Fibroblast of mammary gland (primary cell): ENCODE measurements at regions not wholly inside any gene's neighbourhood (a gene's known extent, or its start where the extent isn't known, plus 50 kb on each side); places are given as distances from the start of the nearest gene placed in this dataset.
"Not testable (repeated sequence)": the region's sequence is repeated elsewhere in the genome, so short reads cannot be mapped to it uniquely, and the experiment has no call there.

ENCODE experiments used
- DNase-seq: peaks from one replicate; pipeline ENCODE4 v3.0.0-alpha.2; 2010; ENCODE audit warnings: low read depth
- H3K4me3 ChIP-seq: 2 replicates; pipeline ENCODE4 v1.5.1; 2011; ENCODE audit warnings: low read depth, mild to moderate bottlenecking, low read length, moderate library complexity; ENCODE audit not compliant: control insufficient read depth
- CTCF ChIP-seq: conservative IDR thresholded peaks from 2 replicates; pipeline ENCODE4 v1.5.1; 2011; ENCODE audit warnings: low read depth, low read length, inconsistent platforms; ENCODE audit not compliant: control insufficient read depth, insufficient read depth

DNA sequence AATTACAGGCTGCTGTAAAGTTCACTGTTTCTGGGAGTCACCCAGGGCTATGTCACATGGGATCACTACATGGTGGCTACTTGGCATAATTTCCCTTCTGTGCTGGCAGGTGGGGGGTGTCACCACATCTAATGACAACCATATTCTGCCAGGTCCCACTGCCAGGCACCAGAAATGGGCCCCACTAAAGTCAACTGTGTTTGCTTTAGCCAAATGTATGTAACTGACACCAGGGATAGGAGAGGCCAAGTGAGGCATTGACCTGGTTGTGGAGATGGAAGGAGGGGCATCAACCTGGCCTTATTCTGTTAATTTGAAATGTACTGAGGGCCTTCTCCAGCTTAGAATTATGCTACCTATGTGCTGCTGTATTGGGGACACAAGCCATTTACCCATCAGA, 370.6 kb upstream of the PROX1 start:
- H3K4me3 ChIP-seq: no peak overlapping the region
- DNase-seq: no peak
- no peak for TF ChIP-seq CTCF

- no peak for DNase-seq
- no peak for TF ChIP-seq CTCF
- H3K4me3 ChIP-seq: no peak overlapping the region
These were observed 369.7 kb upstream of the PROX1 start for GRCh38 chr1:213618094-213618493.

GRCh38 chr1:213619026-213619425, 368.7 kb upstream of the PROX1 start:
- H3K4me3 ChIP-seq: no peak overlapping the region
- no peak for TF ChIP-seq CTCF
- DNase-seq: no peak

GRCh38 chr1:213621077-213621476, 366.7 kb upstream of the PROX1 start:
- H3K4me3 ChIP-seq: no peak overlapping the region
- no peak for DNase-seq
- no peak for TF ChIP-seq CTCF

GRCh38 chr1:213622365-213623063, 365.3 kb upstream of the PROX1 start:
- no peak for DNase-seq
- no peak for TF ChIP-seq CTCF
- no peak overlapping the region for H3K4me3 ChIP-seq

DNA sequence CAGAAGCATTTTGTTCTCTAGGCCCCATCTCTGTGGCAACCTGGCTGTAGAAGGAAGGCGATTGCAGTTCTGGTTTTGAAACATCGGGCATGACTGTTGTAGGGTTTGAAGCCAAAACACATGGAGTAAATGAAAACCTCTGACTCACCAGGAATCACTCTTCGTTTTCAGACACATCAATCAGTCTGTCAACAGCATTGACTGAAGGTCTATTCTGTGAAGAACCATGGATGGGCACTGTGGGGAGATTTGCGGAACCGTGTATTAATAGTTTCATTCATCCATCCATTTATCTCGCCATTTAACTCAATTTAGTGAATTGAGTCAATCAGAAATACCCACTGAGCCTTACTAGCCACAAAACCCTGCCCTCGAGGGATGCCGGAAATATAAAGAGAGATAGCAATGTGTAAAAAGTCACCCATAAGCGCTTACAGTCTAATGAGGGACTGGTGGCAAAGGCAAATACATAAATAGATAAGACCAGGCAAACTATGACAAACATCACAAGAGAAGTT, 364.6 kb upstream of the PROX1 start:
- TF ChIP-seq CTCF: no peak
- DNase-seq: no peak
- no peak overlapping the region for H3K4me3 ChIP-seq

DNA sequence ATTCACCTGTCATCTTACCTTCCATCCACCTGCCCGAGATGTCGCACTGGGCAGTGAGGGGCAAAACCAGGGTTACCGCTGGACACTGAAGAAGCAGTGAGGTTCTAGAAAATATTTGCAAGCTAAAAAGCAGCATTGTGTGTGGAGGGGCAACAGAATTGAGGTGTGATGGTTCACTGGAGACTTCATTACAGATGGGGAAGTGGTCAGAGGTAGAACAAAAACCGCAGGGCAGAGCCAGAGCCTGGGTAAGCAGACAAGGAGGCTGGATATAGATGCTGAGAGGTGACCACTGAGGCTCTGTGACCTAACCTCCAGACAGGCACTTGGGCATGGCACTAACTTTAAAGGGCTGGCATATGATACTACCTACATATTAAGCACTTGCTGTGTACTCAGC, 363.9 kb upstream of the PROX1 start:
- TF ChIP-seq CTCF: no peak
- H3K4me3 ChIP-seq: no peak overlapping the region
- no peak for DNase-seq

GRCh38 chr1:213636778-213637177, 351.0 kb upstream of the PROX1 start:
- H3K4me3 ChIP-seq, DNase-seq: not testable (repeated sequence)
